CD4-positive, alpha-beta T cell (primary cell): ENCODE measurements at regions not wholly inside any gene's neighbourhood (a gene's known extent, or its start where the extent isn't known, plus 50 kb on each side); places are given as distances from the start of the nearest gene placed in this dataset.

Experiments
- ATAC-seq: fragments of 200-7000 bp; cut with Tn5 transposase; one replicate; pipeline ENCODE4 v1.10.0; 2022; ENCODE audit warnings: mild to moderate bottlenecking; ENCODE audit not compliant: poor library complexity
- CTCF ChIA-PET: fragments of 350-600 bp; sonication (Branson Sonifier 250); formaldehyde crosslinking; loops from one replicate; lab custom pipeline; 2021; ENCODE audit warnings: antibody characterized with exemption, inconsistent platforms; lab: Charles Lee
- POLR2A ChIA-PET: fragments of 350-600 bp; sonication (Branson Sonifier 250); formaldehyde crosslinking; loops from one replicate; lab custom pipeline; 2021; ENCODE audit warnings: antibody characterized with exemption, inconsistent platforms; lab: Charles Lee
- DNase-seq, 14 experiments: peaks; one replicate each; pipeline ENCODE4 v3.0.0-alpha.2; 2013 to 2020; ENCODE audit warnings: mixed read lengths in 2 of 14
- H3K27ac ChIP-seq, 2 donors: one replicate each; pipeline versions ENCODE4 v1.5.1 to v1.7.0; 2013; ENCODE audit warnings: low read length in 2 of 2, low read depth in 1 of 2, mild to moderate bottlenecking in 1 of 2
- H3K27me3 ChIP-seq, 2 experiments: 1 replicate in 1 of 2; 2 replicates in 1 of 2; pipeline versions ENCODE4 v1.6.1 to v1.7.0; 2013; ENCODE audit warnings: low read length in 2 of 2, control low read depth in 1 of 2, mild to moderate bottlenecking in 1 of 2, moderate library complexity in 1 of 2; ENCODE audit not compliant: insufficient read depth in 2 of 2, control insufficient read depth in 1 of 2
- H3K36me3 ChIP-seq: one replicate; pipeline ENCODE4 v1.6.1; 2013; ENCODE audit warnings: low read length, control low read depth; ENCODE audit not compliant: insufficient read depth
- H3K4me1 ChIP-seq: one replicate; pipeline ENCODE4 v1.6.1; 2013; ENCODE audit warnings: low read length, control low read depth; ENCODE audit not compliant: insufficient read depth
- H3K4me3 ChIP-seq: one replicate; pipeline ENCODE4 v1.5.1; 2013; ENCODE audit warnings: mild to moderate bottlenecking, low read length, moderate library complexity
- H3K9me3 ChIP-seq, 2 experiments: 1 replicate in 1 of 2; 2 replicates in 1 of 2; pipeline versions ENCODE4 v1.6.1 to v1.7.0; 2013; ENCODE audit warnings: low read length in 2 of 2, mild to moderate bottlenecking in 2 of 2, control low read depth in 1 of 2, moderate library complexity in 1 of 2; ENCODE audit not compliant: control insufficient read depth in 1 of 2, insufficient read depth in 1 of 2
- H3K27ac Mint-ChIP-seq: one replicate; pipeline ENCODE4 v1.8.0; 2020; ENCODE audit warnings: mixed read lengths
- H3K27me3 Mint-ChIP-seq: one replicate; pipeline ENCODE4 v1.8.0; 2021; ENCODE audit warnings: mixed read lengths
- H3K36me3 Mint-ChIP-seq: one replicate; pipeline ENCODE4 v1.8.0; 2021; ENCODE audit warnings: low read depth, mixed read lengths
- H3K4me1 Mint-ChIP-seq: one replicate; pipeline ENCODE4 v1.8.0; 2021; ENCODE audit warnings: low read depth, mixed read lengths
- H3K4me3 Mint-ChIP-seq: one replicate; pipeline ENCODE4 v1.8.0; 2020; ENCODE audit warnings: mild to moderate bottlenecking, mixed read lengths
- H3K9me3 Mint-ChIP-seq: one replicate; pipeline ENCODE4 v1.8.0; 2020; ENCODE audit warnings: mixed read lengths
- intact Hi-C, 2 experiments: fragments of 100-400 bp; cut with DNase I in 1 of 2; cut with micrococcal nuclease in 1 of 2; formaldehyde crosslinking; loops; one replicate each; pipeline versions ENCODE4 v1.15.1 to v1.9.0; 2023 to 2025; cut with DNase I, micrococcal nuclease
- TF ChIP-seq, protein P1 (sequence below): fragments of 200-600 bp; IDR thresholded peaks from one replicate; pipeline ENCODE4 v1.8.0; 2022; ENCODE audit warnings: antibody characterized with exemption, mild to moderate bottlenecking

DNA sequence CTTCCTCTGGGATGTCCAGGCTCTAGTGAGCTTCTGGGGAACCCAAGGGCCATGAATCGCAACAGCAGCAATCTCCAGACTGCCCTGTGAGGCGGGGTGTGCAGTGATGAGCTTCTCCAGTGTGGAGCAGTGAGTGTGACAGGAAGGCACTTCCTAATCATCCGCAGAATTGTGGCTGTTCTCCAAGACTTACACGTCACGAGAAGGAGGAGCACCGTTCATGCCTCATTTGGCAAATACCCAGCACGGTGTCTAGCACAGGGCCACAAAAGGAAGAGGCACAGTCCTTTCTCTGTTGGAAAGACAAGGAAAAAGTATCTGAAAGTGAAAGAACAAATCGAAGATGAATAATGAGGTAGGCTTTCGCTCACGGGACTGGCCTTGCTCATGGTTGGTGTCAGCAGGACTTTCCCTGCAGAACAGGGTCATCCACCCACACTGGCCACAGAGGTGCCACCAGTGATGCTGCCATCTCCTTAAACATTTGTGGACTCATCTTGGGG is 125.1 kb upstream of the HAAO start:
- Mint-ChIP-seq H3K4me3 (no peak overlapping the region), H3K4me1 (peaks cover 6% of the 10 kb centered on the region), H3K9me3 (no peaks in the 10 kb centered on the region), H3K36me3 (no peaks in the 10 kb centered on the region), H3K27me3 (no peaks in the 10 kb centered on the region), H3K27ac (no peak overlapping the region)
- ChIA-PET POLR2A (no interaction called here), CTCF (no interaction called here)
- Histone ChIP-seq H3K36me3 (no peaks in the 10 kb centered on the region), H3K9me3 (no peaks in the 10 kb centered on the region), H3K27me3 (no peaks in the 10 kb centered on the region), H3K4me3 (no peak overlapping the region), H3K27ac (no peak overlapping the region), H3K4me1 (no peaks in the 10 kb centered on the region)
- intact Hi-C loops: no loop called here
- TF ChIP-seq, protein P1, sequence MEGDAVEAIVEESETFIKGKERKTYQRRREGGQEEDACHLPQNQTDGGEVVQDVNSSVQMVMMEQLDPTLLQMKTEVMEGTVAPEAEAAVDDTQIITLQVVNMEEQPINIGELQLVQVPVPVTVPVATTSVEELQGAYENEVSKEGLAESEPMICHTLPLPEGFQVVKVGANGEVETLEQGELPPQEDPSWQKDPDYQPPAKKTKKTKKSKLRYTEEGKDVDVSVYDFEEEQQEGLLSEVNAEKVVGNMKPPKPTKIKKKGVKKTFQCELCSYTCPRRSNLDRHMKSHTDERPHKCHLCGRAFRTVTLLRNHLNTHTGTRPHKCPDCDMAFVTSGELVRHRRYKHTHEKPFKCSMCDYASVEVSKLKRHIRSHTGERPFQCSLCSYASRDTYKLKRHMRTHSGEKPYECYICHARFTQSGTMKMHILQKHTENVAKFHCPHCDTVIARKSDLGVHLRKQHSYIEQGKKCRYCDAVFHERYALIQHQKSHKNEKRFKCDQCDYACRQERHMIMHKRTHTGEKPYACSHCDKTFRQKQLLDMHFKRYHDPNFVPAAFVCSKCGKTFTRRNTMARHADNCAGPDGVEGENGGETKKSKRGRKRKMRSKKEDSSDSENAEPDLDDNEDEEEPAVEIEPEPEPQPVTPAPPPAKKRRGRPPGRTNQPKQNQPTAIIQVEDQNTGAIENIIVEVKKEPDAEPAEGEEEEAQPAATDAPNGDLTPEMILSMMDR: no peak
- ATAC-seq: no peak
- DNase-seq: no peak

GRCh38 chr2:42916324-42916723 is 123.9 kb upstream of the HAAO start:
- H3K4me1 Mint-ChIP-seq: peaks cover 6% of the 10 kb centered on the region
- ChIA-PET POLR2A (no interaction called here), CTCF (no interaction called here)
- TF ChIP-seq, protein P1: no peak
- Histone ChIP-seq H3K4me3 (no peak overlapping the region), H3K9me3 (no peaks in the 10 kb centered on the region), H3K27ac (no peak overlapping the region), H3K36me3 (no peaks in the 10 kb centered on the region), H3K27me3 (no peaks in the 10 kb centered on the region), H3K4me1 (no peaks in the 10 kb centered on the region)
- H3K27me3 Mint-ChIP-seq: no peaks in the 10 kb centered on the region
- no peak overlapping the region for H3K27ac Mint-ChIP-seq
- no peaks in the 10 kb centered on the region for H3K36me3 Mint-ChIP-seq
- no peak for DNase-seq
- ATAC-seq: no peak
- no peak overlapping the region for H3K4me3 Mint-ChIP-seq
- H3K9me3 Mint-ChIP-seq: no peaks in the 10 kb centered on the region
- intact Hi-C loops: no loop called here

- Mint-ChIP-seq H3K27ac (no peak overlapping the region), H3K4me1 (peaks cover 6% of the 10 kb centered on the region), H3K4me3 (no peak overlapping the region), H3K9me3 (no peaks in the 10 kb centered on the region), H3K36me3 (no peaks in the 10 kb centered on the region), H3K27me3 (no peaks in the 10 kb centered on the region)
- Histone ChIP-seq H3K4me3 (no peak overlapping the region), H3K9me3 (no peaks in the 10 kb centered on the region), H3K36me3 (no peaks in the 10 kb centered on the region), H3K27me3 (no peaks in the 10 kb centered on the region), H3K4me1 (no peaks in the 10 kb centered on the region), H3K27ac (no peak overlapping the region)
- DNase-seq: no peak
- no peak for ATAC-seq
- ChIA-PET POLR2A (no interaction called here), CTCF (no interaction called here)
- TF ChIP-seq, protein P1: no peak
- intact Hi-C loops: no loop called here
These were observed 122.5 kb upstream of the HAAO start for GRCh38 chr2:42914860-42915259.
